ENCODE measurements at regions not wholly inside any gene's neighbourhood (a gene's known extent, or its start where the extent isn't known, plus 50 kb on each side); places are given as distances from the start of the nearest gene placed in this dataset.

GRCh38 chr11:134761386-134761785 lies 349.3 kb upstream of the B3GAT1 start:
- no peak for DNase-seq

- no peak for DNase-seq
These were observed 348.9 kb upstream of the B3GAT1 start for GRCh38 chr11:134760957-134761356.

DNA sequence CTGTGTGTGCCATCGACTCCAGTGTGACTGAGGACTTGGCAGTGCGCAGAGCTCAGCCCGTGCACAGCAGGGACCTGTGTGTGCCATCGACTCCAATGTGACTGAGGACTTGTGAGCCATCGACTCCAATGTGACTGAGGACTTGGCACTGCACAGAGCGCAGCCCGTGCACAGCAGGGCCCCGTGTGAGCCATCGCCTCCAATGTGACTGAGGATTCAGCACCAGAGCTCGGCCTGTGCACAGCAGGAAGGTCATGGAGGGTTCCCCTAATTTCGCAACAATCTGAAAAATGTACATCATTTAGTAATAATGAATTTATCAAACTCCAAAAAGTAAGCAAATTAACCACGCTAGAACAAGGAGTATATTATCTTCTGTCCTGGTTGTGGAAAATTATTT lies 348.3 kb upstream of the B3GAT1 start:
- DNase-seq = no peak

- DNase-seq = no peak
These were observed 347.8 kb upstream of the B3GAT1 start for GRCh38 chr11:134759855-134760254.

GRCh38 chr11:134759274-134759673 lies 347.2 kb upstream of the B3GAT1 start:
- DNase-seq = no peak

- no peak for DNase-seq
These were observed 346.4 kb upstream of the B3GAT1 start for GRCh38 chr11:134758342-134758931.

GRCh38 chr11:134757633-134758032 lies 345.6 kb upstream of the B3GAT1 start:
- no peak for DNase-seq

GRCh38 chr11:134756811-134757540 lies 344.9 kb upstream of the B3GAT1 start:
- no peak for DNase-seq

DNA sequence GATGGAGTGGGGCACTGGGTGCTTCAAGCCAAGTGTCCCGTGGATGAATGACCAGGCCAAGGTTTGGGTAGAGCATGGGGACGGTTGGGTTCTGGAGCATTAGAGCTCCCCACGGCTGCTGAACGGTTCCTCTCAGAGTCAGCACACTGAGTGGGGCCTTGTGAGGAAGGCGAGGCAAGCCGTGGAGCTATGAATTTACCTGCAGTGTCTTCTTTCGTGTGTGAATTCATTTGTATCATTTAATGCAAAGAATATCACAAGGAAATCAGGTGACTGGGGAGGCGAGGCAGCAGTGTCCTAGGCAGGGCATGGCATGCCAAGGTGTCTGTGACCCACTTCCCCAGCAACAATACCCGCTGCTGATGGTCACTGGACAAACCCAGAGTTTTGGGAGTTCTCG lies 343.5 kb upstream of the B3GAT1 start:
- DNase-seq = no peak

GRCh38 chr11:134754521-134755198 lies 342.6 kb upstream of the B3GAT1 start:
- DNase-seq = no peak

DNA sequence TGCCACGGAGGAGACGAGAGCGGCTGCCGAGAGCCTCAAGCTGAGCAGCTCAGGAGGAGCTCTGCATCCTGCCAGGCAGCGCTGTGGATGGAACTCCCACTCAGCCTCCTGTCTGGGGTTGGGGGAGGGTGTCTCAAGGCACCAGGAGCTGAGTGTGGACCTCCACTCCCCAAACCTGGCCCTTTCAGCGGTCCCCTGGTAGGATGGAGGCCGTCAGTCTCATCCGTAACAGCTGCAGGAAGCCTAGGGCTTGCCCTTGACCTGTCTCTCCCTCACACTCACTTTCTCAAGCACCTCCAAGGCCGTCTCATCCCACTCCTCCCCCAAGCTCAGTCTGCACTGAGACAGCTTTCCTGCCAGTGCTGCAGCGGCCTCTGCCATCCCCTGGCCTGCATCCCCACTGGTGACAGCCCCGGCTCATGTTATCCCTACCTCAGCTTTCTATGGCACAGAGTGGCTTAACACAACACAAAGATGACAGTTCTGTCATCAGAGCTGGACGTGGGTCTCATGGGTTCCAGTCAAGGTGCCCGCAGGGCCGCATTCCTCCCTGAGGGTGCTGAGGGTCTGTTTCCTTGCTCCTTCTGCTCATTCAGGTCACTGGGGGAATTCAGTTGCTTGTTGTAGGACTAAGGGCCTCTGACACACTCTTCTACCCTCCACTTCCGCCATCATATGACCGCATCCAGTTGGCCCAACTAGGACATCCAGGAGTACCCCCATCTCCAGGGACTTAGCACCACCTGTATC lies 341.9 kb upstream of the B3GAT1 start:
- DNase-seq = no peak

- DNase-seq = no peak
These were observed 341.1 kb upstream of the B3GAT1 start for GRCh38 chr11:134752964-134753770.

- no peak for DNase-seq
These were observed 340.5 kb upstream of the B3GAT1 start for GRCh38 chr11:134752526-134752925.

DNA sequence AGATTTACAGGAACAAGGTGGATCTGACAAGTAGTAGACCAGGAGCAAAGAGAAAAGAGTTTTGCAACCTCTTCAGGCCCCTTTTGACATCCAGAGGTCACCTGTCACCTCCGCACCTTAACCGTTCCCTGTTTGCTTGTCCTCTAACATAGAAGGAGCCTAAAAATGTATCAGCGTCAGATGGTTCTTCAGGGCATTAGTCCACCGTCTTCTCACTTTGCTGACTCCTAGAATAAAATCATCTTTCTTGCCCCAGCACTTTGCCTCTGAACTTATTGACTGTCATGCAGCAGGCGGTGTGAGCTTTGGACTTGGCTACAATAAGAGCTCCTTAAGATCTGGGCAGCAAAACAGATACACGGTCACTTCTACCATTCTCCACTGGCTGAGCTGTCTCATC lies 339.7 kb upstream of the B3GAT1 start:
- no peak for DNase-seq

- DNase-seq = no peak
These were observed 339.1 kb upstream of the B3GAT1 start for GRCh38 chr11:134751031-134751585.

DNA sequence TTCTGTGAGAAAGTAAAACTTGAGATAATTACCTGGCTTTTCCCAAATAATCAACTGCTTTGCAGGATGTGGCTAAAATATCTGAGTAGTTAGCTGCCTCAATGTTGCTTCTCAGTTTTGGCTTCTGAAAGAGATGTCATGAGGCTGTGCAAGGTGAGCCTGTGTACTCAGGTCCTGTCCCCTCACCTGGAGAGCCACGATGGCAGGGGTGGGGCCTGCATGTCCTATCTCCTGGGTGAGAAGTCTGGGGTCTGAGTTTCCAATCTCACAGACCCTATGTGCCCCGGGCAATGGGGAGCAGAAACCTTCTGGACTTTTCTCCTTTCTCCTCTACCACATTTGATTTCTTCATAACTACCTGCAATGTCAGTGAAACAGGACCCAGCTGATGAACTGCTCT lies 338.6 kb upstream of the B3GAT1 start:
- DNase-seq = no peak

DNA sequence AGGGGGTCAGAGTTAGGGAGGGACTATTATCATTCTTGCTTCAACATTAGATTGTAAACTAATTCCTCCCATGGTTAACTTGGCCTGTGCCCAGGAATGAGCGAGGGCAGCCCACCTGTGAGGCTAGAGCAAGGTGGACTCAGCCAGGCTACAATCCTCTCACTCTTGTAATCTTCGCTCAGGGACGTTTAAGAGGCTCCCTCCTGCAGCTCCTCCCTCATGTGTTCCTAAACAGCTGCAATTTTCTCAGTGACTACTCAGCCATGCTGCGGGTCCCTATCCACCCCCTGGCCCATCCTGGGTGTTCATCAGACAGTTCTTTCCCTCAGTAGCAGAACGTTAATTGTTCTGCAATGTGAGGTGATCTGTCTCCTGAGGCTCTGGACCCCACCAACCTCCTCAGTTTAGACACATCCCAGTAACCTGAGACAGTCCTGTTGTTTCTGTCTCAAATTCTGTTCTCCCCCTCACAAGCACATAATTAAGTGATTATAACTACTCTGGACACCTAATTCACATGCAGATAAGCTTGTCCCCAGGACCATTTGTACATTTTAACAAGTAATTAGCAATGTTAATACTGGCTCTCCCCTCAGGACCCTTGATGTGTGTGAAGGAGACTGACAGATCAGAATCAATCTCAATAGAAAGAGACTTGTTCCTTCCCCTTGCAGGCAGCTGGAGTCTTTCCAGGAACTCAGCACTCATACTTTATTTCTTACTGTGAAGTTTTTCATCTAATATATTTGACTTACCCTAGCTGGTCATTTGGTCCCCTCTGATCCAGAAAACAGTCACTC lies 337.2 kb upstream of the B3GAT1 start:
- no peak for DNase-seq

- DNase-seq = no peak
These were observed 334.6 kb upstream of the B3GAT1 start for GRCh38 chr11:134746609-134747008.

DNA sequence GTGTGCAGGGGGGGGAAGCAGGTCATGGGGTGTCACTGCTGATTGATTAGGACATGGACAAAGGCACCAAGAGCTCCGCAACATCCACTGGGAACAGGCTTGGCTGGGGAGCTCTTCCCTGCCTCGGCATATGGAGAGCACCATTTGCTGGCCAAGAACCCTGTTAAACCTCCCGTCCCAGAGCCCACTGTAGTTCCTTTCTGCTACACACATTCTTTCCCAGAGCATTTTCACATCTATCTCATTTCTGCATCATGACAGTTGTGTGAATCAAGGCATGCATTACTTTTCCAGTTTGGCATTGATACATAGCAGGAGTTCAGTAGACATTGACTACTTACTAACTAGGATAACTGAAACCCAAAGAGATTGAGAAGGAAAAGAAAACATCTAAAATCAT lies 333.4 kb upstream of the B3GAT1 start:
- no peak for DNase-seq

GRCh38 chr11:134743820-134744195 lies 331.8 kb upstream of the B3GAT1 start:
- DNase-seq = no peak

Measured in skin of body (tissue), 1 donor.